T-helper 17 cell (primary cell): ENCODE measurements at regions not wholly inside any gene's neighbourhood (a gene's known extent, or its start where the extent isn't known, plus 50 kb on each side); places are given as distances from the start of the nearest gene placed in this dataset.
"Not testable (repeated sequence)": the region's sequence is repeated elsewhere in the genome, so short reads cannot be mapped to it uniquely, and the experiment has no call there.

Experiments used
- ATAC-seq: fragments of 150-1000 bp; cut with Tn5 transposase; 2 replicates; pipeline ENCODE4 v1.10.0; 2021; ENCODE audit warnings: mild to moderate bottlenecking, moderate library complexity
- DNase-seq, 3 donors: peaks; one replicate each; pipeline versions ENCODE4 v3.0.0 to v3.0.0-alpha.2; 2020 to 2021
- H3K9me3 ChIP-seq: one replicate; pipeline ENCODE4 v1.7.0; 2013; ENCODE audit warnings: low read length, mild to moderate bottlenecking; ENCODE audit not compliant: control insufficient read depth, poor library complexity, severe bottlenecking
- H3K27ac Mint-ChIP-seq: one replicate; pipeline ENCODE4 v1.8.0; 2022; ENCODE audit warnings: mild to moderate bottlenecking, moderate library complexity, mixed read lengths
- H3K27me3 Mint-ChIP-seq: one replicate; pipeline ENCODE4 v1.8.0; 2022; ENCODE audit warnings: mixed read lengths
- H3K36me3 Mint-ChIP-seq: one replicate; pipeline ENCODE4 v1.8.0; 2022; ENCODE audit warnings: low read depth, mixed read lengths
- H3K4me1 Mint-ChIP-seq: one replicate; pipeline ENCODE4 v1.8.0; 2022; ENCODE audit warnings: mild to moderate bottlenecking, mixed read lengths
- H3K4me3 Mint-ChIP-seq: one replicate; pipeline ENCODE4 v1.8.0; 2022; ENCODE audit warnings: mild to moderate bottlenecking, moderate library complexity, mixed read lengths

GRCh38 chr10:28769091-28769604 lies 91.8 kb downstream of the BAMBI start:
- H3K36me3 Mint-ChIP-seq: no peaks in the 10 kb centered on the region
- H3K4me3 Mint-ChIP-seq: no peak overlapping the region
- no peak overlapping the region for H3K27ac Mint-ChIP-seq
- H3K27me3 Mint-ChIP-seq: peaks cover 26% of the 10 kb centered on the region
- no peak for ATAC-seq
- no peak for DNase-seq
- no peaks in the 10 kb centered on the region for H3K9me3 ChIP-seq
- peaks cover 2% of the 10 kb centered on the region for H3K4me1 Mint-ChIP-seq

- not testable (repeated sequence) for H3K9me3 ChIP-seq, DNase-seq, H3K27ac Mint-ChIP-seq, H3K4me1 Mint-ChIP-seq, H3K36me3 Mint-ChIP-seq, H3K4me3 Mint-ChIP-seq, ATAC-seq
- peaks cover 14% of the 10 kb centered on the region for H3K27me3 Mint-ChIP-seq
These were observed 94.3 kb downstream of the BAMBI start for GRCh38 chr10:28771580-28772090.

DNA sequence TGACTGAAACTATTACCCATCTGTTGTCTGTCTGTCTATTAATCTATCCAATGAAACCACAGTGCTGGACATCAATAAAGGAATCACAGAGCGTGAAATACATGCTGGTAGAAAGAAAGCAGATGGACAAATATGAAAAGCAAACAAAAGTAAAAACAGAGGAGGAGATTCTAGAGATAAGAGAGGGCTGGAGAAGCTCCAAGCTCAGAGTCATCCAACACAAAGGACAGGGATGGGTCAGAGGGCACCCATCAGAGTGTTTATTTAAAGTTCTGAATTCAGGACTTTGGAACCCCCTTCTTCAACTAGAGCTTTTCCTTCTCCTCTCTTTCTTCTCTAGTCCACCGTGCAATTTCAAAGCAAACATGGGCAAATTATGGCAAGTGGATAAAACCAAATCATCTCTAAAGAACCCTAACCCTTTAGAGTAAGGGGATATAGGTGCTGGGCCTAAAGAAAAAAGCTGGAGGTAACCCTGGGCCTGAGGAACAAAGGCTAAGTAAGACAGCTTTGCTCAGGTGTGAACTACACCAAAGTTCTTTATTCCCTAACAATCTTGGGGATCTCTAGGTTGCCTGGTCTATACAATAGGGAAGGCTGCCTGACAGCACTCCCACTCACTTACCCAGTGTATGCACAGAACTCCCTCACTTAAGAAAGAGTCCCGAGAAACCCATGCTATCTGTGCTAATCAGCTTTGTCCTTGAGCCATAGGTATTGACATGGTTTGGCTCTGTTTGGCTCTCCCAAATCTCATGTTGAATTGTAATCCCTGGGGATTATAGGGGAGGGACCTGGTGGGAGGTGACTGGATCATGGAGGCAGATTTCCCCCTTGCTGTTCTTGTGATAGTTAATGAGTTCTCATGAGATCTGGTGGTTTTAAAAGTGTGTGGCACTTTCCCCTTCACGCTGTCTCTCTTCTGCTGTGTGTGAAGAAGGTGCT lies 97.0 kb downstream of the BAMBI start:
- no peak for DNase-seq
- no peak overlapping the region for H3K27ac Mint-ChIP-seq
- H3K9me3 ChIP-seq: no peaks in the 10 kb centered on the region
- no peak overlapping the region for H3K4me3 Mint-ChIP-seq
- no peak for ATAC-seq
- H3K27me3 Mint-ChIP-seq: peaks cover 8% of the 10 kb centered on the region
- H3K36me3 Mint-ChIP-seq: no peaks in the 10 kb centered on the region
- H3K4me1 Mint-ChIP-seq: no peaks in the 10 kb centered on the region

DNA sequence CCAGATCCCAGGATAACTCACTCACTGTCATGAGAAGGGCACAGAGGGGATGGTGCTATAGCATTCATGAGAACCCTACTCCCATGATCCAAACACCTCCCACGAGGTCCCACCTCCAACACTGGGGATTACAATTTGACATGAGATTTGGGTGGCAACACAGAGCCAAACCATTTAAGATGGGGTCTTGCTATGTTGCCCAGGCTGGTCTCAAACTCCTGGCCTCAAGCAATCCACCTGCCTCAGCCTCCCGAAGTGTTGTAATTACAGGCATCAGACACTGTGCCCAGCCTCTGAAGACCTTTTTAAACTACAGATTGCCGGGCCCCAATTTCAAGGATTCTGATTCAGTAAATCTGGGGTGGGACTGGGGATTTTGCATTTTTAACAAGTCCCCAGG lies 98.5 kb downstream of the BAMBI start:
- H3K9me3 ChIP-seq: no peaks in the 10 kb centered on the region
- no peaks in the 10 kb centered on the region for H3K4me1 Mint-ChIP-seq
- peaks cover 8% of the 10 kb centered on the region for H3K27me3 Mint-ChIP-seq
- H3K27ac Mint-ChIP-seq: no peak overlapping the region
- no peak overlapping the region for H3K4me3 Mint-ChIP-seq
- DNase-seq (no peak), ATAC-seq (no peak)
- no peaks in the 10 kb centered on the region for H3K36me3 Mint-ChIP-seq

- Mint-ChIP-seq H3K36me3 (no peaks in the 10 kb centered on the region), H3K27me3 (peaks cover 8% of the 10 kb centered on the region), H3K4me1 (no peaks in the 10 kb centered on the region), H3K27ac (no peak overlapping the region), H3K4me3 (no peak overlapping the region)
- H3K9me3 ChIP-seq: no peaks in the 10 kb centered on the region
- no peak for ATAC-seq
- no peak for DNase-seq
These were observed 99.2 kb downstream of the BAMBI start for GRCh38 chr10:28776519-28776918.

- ATAC-seq: no peak
- no peaks in the 10 kb centered on the region for H3K9me3 ChIP-seq
- peaks cover 8% of the 10 kb centered on the region for H3K27me3 Mint-ChIP-seq
- DNase-seq: no peak
- no peak overlapping the region for H3K27ac Mint-ChIP-seq
- H3K36me3 Mint-ChIP-seq: no peaks in the 10 kb centered on the region
- H3K4me3 Mint-ChIP-seq: no peak overlapping the region
- H3K4me1 Mint-ChIP-seq: no peaks in the 10 kb centered on the region
These were observed 100.6 kb downstream of the BAMBI start for GRCh38 chr10:28777911-28778310.

DNA sequence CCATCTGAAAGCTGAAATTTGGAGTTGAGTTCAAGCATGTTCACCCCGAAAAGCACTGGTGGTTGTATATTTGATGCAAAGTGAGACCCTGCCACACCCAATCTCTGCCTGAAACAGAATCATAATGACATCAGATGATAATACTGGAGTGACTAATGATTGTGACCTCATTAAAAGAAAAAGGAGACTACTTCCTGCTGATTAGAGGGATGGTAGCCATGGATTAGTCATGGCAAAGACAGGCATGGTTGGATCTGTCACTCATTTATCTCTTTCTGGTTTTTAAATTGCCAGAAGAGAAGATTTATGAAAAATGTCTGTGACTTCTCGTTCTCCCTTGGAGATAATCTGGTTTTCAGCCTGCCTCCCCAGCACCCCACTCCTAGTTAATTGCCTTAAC lies 101.2 kb downstream of the BAMBI start:
- ATAC-seq (no peak), DNase-seq (no peak)
- H3K27ac Mint-ChIP-seq: no peak overlapping the region
- H3K4me1 Mint-ChIP-seq: no peaks in the 10 kb centered on the region
- H3K4me3 Mint-ChIP-seq: no peak overlapping the region
- no peaks in the 10 kb centered on the region for H3K9me3 ChIP-seq
- peaks cover 13% of the 10 kb centered on the region for H3K27me3 Mint-ChIP-seq
- no peaks in the 10 kb centered on the region for H3K36me3 Mint-ChIP-seq

GRCh38 chr10:28781296-28781695 lies 104.0 kb downstream of the BAMBI start:
- no peaks in the 10 kb centered on the region for H3K36me3 Mint-ChIP-seq
- no peak overlapping the region for H3K4me3 Mint-ChIP-seq
- DNase-seq (no peak), ATAC-seq (no peak)
- no peaks in the 10 kb centered on the region for H3K9me3 ChIP-seq
- H3K27ac Mint-ChIP-seq: no peak overlapping the region
- H3K27me3 Mint-ChIP-seq: peaks cover 29% of the 10 kb centered on the region
- H3K4me1 Mint-ChIP-seq: no peaks in the 10 kb centered on the region

DNA sequence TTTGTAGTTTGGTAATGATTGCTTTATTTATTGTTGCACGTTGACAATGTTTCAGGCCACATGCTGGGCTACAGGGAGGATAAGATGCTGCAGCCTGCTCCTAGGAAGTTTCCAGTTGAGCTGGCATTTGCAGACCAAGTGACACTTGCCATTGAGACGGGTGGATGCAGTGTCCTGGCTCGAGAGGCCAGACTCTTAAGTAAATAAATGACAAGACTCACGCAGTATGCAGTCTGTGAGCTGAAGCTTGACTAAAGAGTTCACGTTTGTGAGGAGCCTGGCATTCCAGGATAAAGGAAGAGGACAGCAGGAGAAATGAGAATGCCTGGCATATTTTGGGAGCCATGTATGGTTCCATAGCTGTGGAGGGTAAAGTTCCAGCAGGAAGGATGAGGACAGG lies 105.8 kb downstream of the BAMBI start:
- H3K36me3 Mint-ChIP-seq: peaks cover 3% of the 10 kb centered on the region
- H3K27me3 Mint-ChIP-seq: peaks cover 24% of the 10 kb centered on the region
- no peaks in the 10 kb centered on the region for H3K9me3 ChIP-seq
- H3K4me3 Mint-ChIP-seq: no peak overlapping the region
- ATAC-seq (no peak), DNase-seq (no peak)
- no peaks in the 10 kb centered on the region for H3K4me1 Mint-ChIP-seq
- no peak overlapping the region for H3K27ac Mint-ChIP-seq

GRCh38 chr10:28785018-28785417 lies 107.7 kb downstream of the BAMBI start:
- H3K9me3 ChIP-seq: no peaks in the 10 kb centered on the region
- Mint-ChIP-seq H3K27ac (no peak overlapping the region), H3K4me1 (no peaks in the 10 kb centered on the region), H3K4me3 (no peak overlapping the region), H3K27me3 (peaks cover 43% of the 10 kb centered on the region), H3K36me3 (peaks cover 3% of the 10 kb centered on the region)
- no peak for ATAC-seq
- DNase-seq: no peak

GRCh38 chr10:28788252-28788651 lies 110.9 kb downstream of the BAMBI start:
- ATAC-seq (no peak), DNase-seq (no peak)
- H3K27me3 Mint-ChIP-seq: peaks cover 64% of the 10 kb centered on the region
- H3K4me1 Mint-ChIP-seq: no peaks in the 10 kb centered on the region
- H3K27ac Mint-ChIP-seq: no peak overlapping the region
- no peak overlapping the region for H3K4me3 Mint-ChIP-seq
- peaks cover 3% of the 10 kb centered on the region for H3K36me3 Mint-ChIP-seq
- no peaks in the 10 kb centered on the region for H3K9me3 ChIP-seq

DNA sequence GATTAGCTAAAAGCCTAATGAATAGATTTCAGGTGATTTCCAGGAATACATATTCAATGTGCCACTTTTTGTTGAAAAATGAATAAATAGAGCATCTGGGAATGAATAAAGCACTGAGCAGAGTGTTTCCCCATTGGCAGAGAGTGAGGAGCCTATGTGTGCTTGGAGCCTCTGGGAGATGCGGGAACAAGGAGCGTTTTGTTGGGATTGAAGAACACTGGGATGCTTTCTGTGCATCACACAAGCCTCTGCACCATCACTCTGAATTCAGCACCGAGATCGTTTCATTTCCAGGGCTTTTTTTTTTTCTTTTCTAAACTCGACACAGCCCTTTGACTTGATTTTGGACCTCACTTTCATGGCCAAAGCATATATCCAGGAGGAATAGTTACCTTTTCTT lies 111.4 kb downstream of the BAMBI start:
- no peak overlapping the region for H3K4me3 Mint-ChIP-seq
- H3K9me3 ChIP-seq: no peaks in the 10 kb centered on the region
- ATAC-seq: no peak

DNA sequence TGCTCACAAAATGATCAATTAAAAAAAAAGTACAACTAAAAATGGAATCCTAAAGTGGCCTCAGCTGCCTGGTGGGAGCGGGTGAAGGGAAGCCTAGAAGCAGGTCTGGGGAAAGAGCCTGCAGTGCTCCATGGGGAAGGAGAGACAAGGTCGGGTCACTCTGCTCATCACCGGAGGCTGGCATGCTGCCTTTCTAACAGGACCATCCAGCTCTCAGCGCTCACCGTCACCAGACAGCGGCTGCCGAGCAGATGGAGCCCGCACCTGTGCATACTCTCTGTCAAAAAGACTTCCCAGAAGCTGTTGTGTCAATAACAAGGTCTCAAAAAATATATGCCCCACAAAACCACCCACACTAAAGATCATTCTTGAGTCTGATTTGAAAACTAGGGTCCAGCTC lies 112.8 kb downstream of the BAMBI start:
- ATAC-seq (no peak), DNase-seq (no peak)
- no peak overlapping the region for H3K4me3 Mint-ChIP-seq
- peaks cover 3% of the 10 kb centered on the region for H3K36me3 Mint-ChIP-seq
- no peaks in the 10 kb centered on the region for H3K4me1 Mint-ChIP-seq
- H3K27ac Mint-ChIP-seq: no peak overlapping the region
- peaks cover 57% of the 10 kb centered on the region for H3K27me3 Mint-ChIP-seq
- H3K9me3 ChIP-seq: no peaks in the 10 kb centered on the region

More for the DNA sequence above, 111.4 kb downstream of the BAMBI start:
- DNase-seq: no peak
- no peak overlapping the region for H3K27ac Mint-ChIP-seq
- H3K27me3 Mint-ChIP-seq: peaks cover 62% of the 10 kb centered on the region
- peaks cover 3% of the 10 kb centered on the region for H3K36me3 Mint-ChIP-seq
- H3K4me1 Mint-ChIP-seq: no peaks in the 10 kb centered on the region

DNA sequence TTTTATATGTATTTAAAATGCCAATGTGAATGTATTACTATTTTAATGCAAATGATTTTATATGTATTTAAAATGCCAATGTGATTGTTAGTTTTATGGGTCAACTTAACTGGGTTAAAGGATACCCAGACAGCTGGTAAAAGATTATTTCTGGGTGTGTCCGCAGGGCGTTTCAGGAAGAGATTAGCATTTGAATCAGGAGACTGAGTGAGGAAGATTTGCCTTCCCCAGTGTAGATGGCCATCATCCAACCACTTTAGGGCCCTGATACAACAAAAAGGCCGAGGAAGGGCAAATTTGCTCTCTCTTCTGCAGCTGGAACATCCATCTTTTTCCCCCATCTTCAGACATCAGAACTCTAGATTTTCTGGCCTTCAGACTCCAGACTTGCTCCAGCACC lies 116.2 kb downstream of the BAMBI start:
- Mint-ChIP-seq H3K36me3 (no peaks in the 10 kb centered on the region), H3K27ac (no peak overlapping the region), H3K27me3 (peaks cover 40% of the 10 kb centered on the region), H3K4me1 (no peaks in the 10 kb centered on the region), H3K4me3 (no peak overlapping the region)
- DNase-seq (no peak), ATAC-seq (no peak)
- H3K9me3 ChIP-seq: no peaks in the 10 kb centered on the region
